ENCODE measurements at regions not wholly inside any gene's neighbourhood (a gene's known extent, or its start where the extent isn't known, plus 50 kb on each side); places are given as distances from the start of the nearest gene placed in this dataset.
"Not testable (repeated sequence)": the region's sequence is repeated elsewhere in the genome, so short reads cannot be mapped to it uniquely, and the experiment has no call there.

DNA sequence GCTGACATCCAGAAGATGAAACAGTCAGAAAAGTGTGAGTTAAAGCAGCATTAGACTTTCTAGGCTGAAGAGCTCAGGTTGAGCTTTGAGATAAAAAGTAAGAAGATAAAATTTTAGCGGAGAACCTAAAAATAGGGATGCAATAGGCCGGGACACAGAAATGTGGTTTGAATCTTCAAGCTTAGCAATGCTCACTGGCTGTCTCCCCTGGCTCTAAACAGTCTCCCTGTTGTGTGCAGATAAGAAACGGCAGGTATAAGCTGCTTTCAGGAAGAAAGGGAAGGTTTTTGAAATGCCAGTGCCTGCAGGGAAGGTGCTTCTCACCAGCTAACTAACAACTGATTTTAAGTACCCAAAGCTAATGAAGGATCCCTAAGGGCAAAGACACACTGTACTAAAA, 718.7 kb upstream of the SGO1 start:
- no peak for DNase-seq

DNA sequence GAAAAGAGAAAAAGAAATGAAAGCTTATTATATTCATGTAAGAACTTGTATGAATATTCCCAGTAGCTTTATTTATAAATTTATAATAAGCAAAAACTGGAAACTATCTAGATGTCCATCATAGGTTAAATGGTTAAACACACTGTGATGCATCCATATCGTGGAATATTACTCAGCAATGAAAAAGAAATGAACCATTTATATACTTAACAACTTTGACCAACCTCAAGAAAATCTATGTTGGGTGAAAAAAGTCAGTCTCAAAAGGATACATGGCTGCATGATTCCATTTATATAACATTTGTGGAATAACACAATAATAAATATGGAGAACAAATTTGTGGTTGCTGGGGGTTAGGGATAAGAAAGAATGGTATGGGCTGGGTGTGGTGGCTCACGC, 713.0 kb upstream of the SGO1 start:
- no peak for DNase-seq

DNA sequence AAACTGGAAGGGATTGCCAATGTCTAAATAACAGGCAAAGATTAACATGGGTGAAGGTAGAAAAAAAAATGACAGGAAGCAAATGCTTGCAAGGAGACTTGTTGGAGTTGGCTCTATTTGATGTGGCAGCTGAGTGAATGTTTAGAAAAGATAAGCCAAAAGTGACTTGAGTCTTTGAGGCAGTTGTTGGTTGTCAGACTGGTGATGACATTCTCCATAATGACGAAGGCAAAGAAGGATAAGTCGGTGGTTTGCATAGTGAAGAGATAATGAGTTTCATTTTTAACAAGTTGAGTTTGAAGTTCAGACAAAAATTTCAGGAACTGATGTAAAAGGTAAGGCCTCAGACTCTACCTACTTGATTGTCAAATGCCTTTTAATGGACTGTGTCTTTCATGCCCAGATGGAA, 704.1 kb upstream of the SGO1 start:
- DNase-seq = no peak

DNA sequence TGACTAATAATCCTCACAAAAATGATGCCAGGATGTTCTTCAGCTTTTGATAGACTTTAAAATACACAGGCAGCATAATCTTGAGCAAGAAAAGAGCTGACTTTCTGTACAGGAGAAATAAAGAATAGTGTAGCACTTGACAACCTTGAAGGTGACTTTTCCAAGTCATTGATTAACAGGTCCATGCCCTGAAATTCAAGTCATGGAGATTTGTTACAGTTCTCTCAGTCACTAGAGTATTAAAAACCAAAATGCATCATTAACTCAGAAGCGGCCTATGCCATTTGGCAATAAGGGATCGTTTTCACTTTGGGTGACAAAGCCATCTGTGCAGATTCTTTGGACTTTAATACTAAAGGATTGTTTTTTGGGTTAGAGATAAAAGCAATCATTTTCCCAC, 692.7 kb upstream of the SGO1 start:
- no peak for DNase-seq

DNA sequence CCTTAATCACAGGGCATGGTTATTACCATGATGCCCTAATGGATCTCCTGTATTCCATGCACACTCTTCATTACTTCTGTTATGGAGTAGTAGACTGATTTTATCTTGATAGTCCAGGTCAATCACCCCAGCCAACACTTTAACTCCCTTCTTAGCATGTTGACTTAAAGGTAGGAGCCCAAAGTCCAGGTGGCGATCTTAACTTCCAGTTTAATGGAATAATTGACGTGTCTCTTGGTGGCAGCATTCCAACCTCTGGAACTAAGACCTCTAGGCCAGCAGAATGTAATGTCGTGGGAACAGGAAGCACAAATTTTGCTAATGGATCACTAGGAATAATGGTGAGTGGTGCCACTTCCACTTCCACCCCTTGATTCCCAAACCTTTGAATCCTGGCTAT, 687.2 kb upstream of the SGO1 start:
- DNase-seq = no peak

DNA sequence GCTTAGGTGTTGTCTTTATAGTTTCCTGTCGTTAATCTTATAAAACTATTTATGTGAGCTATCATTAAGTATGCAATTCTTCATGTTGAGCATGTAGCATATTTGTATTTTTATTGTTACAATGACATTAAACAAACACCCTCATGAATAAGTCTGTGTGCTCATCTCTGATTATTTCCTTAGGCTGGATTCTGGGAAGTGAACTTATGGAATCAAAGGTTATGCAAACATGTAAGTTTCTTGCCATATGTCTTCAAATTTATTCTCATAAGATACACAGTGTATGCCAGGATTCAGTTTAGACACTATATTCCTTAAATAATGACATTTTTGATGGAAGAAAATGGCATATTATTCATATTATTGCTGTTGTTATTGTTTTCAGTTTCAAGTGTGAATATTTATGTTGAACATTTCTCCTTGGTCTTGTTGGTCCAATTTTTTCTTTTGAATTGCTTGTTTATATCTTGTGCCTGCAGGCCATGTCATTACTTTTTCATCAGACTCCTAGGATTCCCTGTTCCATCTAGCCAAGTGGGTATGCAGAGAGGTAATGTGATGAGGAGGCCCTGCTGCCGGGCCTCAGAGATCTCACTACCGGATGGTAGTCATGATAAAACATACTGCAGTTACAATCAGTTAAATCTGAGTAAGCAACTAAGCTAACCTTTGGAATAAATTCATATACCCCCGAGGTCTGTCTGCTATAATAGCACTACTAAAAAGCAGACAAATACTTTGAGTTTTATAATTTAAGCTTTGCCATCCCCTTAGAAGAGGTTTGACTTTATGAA, 684.3 kb upstream of the SGO1 start:
- DNase-seq = no peak

DNA sequence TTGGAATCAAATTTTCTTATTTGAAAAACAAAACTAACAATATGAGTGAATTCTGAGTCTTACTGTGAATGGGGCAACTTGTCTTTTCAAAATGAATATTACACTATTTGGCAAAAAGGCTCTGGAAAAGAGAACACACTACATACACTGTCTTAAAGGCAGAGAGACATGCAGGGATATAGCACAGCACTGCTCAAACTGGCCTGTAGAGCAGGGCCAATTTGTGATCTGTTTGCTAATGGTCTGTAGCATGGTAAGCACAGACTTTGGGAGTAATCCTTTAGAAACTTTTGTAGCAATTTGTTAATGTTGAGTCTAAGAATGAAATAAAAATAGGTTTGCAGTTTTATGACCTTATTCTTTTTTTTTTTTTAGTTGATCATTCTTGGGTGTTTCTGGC, 679.8 kb upstream of the SGO1 start:
- DNase-seq = no peak

DNA sequence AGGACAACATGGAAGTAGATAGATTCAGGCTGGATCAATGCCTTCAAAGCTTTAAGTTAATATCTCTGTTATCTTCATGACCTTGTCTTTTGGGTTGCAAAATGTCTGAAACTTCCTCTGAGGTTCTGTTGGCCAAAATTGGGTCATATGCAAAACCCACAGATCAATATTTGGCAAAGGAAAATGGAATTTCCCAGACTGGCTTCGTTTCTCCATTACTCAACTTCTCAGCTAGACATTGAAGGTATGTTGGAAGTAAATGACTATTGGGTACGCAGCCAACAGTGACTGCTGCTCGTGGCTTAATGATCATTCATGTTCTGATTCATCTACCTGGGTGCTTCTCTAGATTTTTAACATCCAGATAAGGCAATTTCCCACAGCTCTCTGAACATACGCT, 675.4 kb upstream of the SGO1 start:
- no peak for DNase-seq

DNA sequence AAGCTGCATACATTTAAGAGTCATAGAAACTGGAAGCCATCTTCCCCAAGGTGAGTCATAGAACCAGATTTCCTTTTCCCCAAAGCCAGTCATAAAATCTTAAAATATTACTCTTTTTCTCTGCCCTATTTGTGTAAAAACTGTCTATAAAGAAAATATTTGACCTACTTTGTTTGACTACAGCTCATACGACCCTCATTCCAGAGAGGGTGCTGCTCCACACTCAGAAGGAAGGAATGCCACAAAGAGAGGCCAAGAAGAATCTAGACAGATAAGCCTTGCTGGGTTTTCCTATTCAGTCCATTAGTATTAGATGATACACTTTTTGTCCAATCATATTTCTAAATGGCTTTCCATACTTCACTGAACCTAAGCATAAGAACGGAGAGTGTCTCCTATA, 671.6 kb upstream of the SGO1 start:
- no peak for DNase-seq

DNA sequence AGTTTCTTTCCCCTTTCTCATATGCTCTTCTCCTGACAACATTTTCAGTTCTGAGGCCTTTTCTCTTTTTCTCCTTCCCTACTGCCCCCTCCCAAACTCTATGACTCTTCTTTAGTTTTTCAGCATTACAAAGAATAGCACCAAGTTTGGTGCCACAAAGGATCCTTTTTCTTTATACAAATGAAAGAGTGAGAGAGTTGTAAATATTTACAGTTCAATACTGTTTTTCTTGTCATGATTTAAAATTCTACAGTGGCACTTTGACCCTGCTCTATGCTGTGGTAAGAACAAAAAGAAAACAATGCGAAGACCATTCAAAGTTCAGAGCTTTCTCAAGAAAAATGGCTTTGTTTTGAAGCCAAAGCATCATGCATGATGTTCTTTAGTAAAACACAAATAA, 667.9 kb upstream of the SGO1 start:
- DNase-seq = no peak

DNA sequence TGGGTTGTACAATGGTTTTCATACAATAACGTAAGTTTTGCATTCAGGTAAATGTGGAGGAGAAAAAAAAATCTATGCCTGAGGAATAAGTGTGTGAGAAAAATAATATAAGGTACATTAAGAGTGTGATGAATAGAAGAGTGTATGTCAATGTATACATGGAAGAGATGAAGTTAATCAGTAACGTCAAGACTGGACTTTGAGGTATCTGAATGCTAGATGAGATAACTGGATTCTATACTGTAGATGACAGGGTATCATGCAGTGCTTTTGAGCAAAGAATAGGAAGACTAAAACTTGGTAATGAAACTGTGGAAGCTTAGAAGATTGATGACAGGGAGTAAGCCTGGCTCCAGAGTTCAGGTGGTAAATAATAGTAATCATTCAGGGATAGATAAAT, 666.7 kb upstream of the SGO1 start:
- DNase-seq = no peak

DNA sequence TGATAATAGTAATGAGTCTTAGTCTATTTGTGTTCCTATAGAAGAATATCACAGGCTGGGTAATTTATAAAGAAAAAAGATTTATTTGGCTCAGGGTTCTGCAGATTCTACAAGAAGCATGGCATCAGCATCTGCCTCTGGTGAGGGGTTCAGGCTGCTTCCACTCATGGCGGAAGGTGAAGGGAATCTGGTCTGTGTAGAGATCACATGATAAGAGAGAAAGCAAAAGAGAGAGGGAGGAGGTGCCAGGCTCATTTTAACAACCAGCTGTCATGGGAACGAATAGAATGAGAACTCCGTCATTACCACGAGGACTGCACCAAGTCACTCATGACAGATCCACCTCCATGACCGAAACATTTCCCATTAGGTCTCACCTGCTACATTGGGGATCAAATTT, 664.0 kb upstream of the SGO1 start:
- DNase-seq = no peak

DNA sequence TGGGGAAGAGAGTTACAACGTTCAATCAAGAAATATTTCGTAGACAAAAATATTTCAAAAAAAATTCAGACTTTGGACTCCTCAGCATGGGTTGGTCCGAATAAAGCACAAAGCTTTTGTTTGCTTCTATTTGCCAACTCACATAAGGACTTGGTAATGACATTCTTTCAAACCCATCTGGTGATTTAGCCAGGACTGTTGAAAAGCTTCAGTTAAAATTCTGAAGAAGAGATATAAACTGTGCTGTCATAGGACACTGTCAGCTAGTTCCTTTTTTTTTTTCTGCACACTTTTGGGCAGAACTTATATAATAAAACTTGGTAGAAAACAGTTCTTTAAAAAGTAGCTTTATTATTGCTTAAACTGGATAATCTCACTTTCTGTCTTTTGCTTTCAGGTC, 660.8 kb upstream of the SGO1 start:
- no peak for DNase-seq

DNA sequence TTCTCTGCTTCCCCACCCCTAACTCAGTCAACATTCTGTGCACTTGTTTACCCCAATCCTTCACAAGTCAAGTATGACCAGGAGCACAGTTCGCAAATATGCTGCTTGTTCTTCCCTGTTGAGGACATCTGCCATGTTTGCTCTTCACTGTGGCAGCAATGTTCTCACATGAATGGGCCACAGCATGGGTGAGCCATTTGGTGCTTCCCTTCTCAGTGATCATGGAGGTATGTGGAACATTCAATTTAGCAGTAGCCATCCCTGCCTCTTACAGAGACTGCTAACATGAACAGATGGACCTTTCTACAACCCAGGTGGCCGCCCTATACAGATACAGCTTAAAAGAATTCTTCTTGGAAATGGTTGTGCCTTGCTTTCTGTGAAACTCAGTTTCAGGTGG, 660.1 kb upstream of the SGO1 start:
- DNase-seq = no peak

DNA sequence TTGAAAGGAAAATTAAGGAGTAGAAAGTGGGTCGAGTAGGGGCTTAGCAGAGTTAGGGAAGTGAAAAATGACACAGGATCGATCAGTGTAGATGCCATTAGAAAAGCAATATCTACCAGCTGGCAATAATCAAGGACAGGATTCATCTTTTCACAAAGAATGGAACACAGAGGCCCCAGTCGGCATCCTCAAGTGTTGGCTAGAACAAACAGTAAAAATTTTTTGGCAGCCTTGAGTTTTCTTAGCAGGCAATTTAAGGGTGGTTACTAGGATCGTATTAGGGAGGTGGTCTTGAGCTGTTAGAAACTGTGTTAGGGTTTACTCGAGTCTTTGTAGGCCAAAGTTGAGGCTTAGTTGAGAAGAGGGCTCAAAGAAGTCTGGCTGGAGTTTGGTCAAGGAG, 658.8 kb upstream of the SGO1 start:
- DNase-seq = no peak

DNA sequence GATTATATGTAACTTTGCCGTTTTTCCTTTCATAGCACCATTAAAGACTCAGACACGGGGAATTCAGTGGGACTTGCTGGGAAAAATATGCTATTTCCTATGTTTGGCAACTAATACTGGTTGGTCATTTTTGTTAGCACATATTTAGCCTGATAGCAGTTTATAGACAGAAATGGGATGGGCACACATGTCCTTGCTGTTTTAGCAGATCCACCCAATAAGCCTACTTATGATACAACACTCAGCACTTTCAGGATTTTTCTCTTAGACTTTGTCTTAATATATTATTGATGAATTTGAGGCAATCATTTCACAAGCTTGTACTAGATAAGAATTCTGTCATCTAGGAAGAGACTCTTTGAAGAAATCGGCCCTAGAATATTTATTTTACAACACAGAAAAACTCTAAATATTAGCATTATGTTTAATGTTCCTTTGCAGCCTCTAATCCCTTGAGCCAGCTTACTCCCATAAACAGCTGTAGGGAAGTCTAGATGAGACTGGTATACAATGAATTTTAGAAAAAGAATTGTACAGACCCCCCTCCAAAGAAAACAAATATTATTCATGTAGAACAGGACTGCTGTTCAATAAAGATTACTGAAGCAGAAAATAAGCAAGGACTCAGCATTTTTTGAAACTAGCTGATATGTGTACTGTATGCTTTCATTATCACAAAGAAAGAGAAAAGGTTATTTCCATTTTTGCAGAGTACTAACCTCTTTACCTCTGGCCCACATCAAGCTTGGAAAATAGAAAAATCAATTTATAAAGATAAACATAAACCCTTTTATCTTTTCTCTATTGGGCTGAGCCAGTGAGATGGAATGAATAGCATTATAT, 656.8 kb upstream of the SGO1 start:
- no peak for DNase-seq

DNA sequence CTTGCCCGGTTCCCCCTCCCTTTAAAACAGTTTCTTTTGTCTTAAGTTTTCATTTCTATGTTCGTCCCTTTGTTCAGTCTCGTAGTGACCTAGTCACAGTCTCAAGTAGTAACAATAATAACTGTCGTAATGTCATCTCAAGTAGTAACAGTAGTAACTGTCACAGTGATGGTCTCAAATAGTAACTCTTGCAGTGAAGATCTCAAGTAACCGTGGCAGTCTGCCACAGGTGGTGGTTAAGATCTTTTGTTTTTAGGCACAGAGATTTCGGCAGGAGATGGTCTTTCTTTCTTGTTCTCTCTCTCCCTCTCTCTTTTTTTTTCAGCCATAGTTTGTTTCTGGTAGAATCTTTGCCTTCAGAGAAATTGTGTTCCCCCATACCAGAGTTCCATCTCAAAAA, 656.0 kb upstream of the SGO1 start:
- DNase-seq = no peak

DNA sequence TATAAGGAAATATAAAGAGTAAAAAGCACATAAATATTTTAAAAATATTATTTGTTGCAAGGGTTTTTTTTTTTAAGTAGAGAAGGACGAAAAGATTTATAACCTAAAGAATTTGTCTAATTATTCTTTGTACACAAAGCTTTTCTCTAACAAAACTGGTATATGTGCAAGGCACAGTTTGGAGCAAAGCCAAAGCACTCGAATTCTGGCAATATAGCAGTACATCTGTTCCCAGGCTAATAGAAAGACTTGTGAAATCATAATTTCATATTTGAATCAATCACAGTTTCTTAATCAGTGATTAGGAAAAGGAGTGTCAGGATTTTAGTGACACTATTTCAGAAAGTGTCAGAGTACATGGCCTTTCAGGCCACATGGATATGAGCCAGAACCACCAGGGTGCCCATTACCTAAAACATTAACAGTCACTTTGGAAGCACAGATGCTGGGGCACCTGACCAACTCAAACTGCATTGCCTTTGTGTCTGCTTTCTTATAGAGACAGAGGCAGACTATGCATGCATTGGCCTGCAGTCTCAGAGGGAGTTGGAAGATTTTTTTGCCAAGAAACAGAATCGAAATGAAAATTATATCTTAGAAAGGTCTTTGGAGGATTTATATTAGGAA, 651.8 kb upstream of the SGO1 start:
- DNase-seq = no peak

DNA sequence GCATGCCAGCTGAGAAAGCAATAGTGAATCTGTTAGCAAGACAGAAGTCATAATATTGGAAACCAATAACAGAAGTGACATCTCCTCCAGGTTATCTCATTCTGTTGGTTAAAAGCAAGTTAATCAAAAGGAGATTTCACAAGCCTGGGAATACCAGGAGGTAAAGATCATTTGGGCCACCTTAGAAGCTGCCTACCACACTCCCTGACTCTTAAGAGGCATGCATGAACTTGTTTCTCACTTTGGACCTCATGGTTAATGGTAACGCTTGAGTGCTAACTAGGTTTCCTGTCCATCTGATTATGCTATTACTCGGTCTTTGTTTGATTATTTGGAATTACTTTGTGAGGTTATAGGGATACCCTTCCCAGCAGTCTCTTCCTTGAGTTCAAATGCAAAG, 650.8 kb upstream of the SGO1 start:
- DNase-seq = no peak

DNA sequence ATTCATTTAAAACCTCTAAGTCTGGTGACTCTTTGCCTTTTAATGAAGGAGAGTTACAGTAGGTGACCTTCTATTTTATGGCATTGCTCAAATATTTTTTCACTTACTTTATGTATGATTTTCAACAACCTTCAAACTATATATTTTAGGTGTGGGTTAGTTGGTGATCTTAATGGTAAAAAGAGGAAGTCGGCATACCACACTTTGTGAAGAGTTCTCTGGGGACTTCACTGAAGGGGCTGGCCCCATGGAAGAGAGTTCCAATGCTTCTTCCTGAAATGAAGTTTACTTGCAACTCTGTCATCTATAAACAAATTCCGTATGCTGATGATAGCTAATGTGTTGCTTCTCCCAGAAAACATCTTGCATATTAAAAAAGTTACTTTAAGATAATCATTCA, 647.0 kb upstream of the SGO1 start:
- DNase-seq = no peak

DNA sequence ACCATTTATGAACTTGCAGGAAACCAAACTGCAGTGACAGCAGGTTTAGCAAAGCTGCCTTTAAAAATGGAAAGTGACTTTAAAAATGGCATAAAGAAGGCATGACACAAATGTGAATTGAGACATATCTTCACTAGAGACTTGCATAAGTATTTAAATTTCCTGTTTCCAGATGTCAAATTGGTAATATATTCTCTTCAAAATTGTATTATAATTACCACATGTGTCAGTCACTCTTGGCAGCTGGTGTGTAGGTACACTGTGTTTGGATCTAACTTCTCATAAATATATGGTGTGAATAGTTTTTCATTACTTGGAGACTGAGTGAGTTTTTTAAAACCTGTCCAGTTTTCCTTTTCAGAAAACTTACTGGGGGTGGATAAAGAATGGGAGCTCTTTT, 636.2 kb upstream of the SGO1 start:
- DNase-seq = no peak

DNA sequence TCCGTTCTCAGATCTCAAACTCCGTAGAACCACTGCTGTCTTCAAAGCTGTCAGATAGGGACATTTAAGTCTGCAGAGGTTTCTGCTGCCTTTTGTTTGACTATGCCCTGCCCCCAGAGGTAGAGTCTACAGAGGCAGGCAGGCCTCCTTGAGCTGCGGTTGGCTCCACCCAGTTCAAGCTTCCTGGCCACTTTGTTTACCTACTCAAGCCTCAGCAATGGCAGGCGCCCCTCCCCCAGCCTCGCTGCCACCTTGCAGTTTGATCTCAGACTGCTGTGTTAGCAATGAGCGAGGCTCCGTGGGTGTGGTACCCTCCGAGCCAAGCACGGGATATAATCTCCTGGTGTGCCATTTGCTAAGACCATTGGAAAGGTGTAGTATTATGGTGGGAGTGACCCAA, 634.9 kb upstream of the SGO1 start:
- DNase-seq = not testable (repeated sequence)

DNA sequence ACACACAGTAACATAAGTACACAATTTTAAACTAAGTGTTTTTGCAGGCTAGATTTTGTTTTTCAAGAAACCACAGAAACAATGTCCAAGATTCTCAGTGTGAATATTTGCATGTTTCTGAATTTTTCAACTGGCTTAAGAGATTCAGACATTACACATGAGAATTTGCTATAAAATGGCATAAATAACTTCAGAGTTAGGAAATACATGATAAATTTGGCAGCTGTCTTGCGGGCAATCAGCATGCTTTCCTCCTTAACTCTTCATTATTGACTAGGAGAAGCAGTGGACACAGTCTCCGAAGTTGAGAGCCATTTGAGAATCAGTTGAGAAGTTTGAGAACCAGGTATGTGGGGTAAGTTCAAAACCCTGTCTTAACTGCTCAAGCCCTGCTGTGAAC, 625.6 kb upstream of the SGO1 start:
- no peak for DNase-seq

DNA sequence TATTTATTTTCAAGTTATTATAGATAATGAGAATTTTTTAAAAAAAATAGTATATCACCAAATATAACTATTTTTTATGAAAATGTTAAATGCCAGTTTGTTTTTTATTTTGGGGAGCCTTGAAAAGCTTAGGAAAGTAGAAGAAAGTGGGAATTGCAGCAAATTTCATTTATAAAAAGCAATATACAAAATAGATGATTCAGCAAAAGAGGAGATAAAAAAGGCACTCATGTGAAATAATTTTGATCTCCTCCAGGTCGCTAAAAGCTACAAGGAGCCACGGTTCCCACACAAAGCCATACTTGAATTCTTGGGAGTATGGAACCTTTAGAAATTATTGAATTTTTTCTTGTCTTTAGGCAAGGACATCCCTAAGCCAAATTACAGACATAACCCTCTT, 625.0 kb upstream of the SGO1 start:
- DNase-seq = no peak

Data from activated CD8-positive, alpha-beta memory T cell treated with anti-CD3 and anti-CD28 coated beads, Interleukin-2, amount 50 U/mL, for 48 hours (primary cell).